ENCODE measurements at regions not wholly inside any gene's neighbourhood (a gene's known extent, or its start where the extent isn't known, plus 50 kb on each side); places are given as distances from the start of the nearest gene placed in this dataset.

DNA sequence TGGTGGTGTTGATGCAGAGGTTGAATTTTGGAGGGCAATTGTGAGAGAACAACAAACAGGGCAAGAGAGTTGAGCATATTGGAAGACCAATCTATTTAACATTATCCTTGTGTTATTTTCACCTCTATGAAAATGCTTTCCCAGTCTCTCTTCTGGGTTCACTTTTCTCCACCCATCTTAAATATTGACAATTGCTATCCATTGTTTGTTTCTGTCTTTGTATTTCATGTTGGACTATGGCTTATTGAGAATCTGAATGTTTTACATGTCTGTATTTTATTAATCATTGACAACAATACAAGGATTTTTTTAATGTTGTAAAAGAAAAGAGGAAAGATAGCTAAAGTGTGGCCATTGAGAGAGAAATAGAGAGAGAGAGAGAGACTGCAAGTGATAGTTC lies 1121.5 kb downstream of the BRINP3 start:
- peaks cover 0 to 3% of the 10 kb centered on the region in 2 donors for H3K9me3 ChIP-seq (ENCODE audit: control insufficient read depth in 2 of 2, insufficient read depth in 1 of 2, low read depth in 1 of 2, low read length in 1 of 2)
- no peak overlapping the region for H3K4me3 ChIP-seq (ENCODE audit: low read depth in 1 of 2, low read length in 2 of 2)
- no peaks in the 10 kb centered on the region for H3K4me1 ChIP-seq (ENCODE audit: control insufficient read depth in 2 of 2, insufficient read depth in 2 of 2, low read length in 1 of 2)
- no peaks in the 10 kb centered on the region for H3K36me3 ChIP-seq (ENCODE audit: control insufficient read depth in 2 of 2, insufficient read depth in 2 of 2, low read length in 1 of 2)
- H3K27me3 ChIP-seq (ENCODE audit: control insufficient read depth in 1 of 2, insufficient read depth in 2 of 2, low read length in 2 of 2) = no peaks in the 10 kb centered on the region
- no peak overlapping the region for H3K27ac ChIP-seq (ENCODE audit: low read depth in 2 of 2, low read length in 1 of 2)

DNA sequence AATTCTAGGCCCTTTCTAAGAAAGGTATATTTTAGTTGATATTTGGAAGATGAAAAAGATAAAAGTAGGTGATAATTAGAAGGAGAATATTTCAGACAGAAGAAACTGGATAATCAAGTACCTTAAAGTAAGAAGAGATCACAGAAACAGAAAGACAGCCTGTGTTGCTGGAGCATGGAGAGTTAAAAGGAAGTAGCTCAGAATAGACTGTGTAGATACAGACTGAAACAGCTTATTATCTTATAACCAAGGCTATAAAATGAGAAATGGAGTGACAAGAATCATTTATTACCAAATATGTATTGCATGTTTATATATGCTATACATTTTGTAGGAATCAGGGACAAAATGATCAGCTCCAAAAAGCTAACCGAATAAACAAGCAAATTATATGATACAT lies 1120.3 kb downstream of the BRINP3 start:
- H3K27me3 ChIP-seq (ENCODE audit: control insufficient read depth in 1 of 2, insufficient read depth in 2 of 2, low read length in 2 of 2) = no peaks in the 10 kb centered on the region
- no peak overlapping the region for H3K4me3 ChIP-seq (ENCODE audit: low read depth in 1 of 2, low read length in 2 of 2)
- H3K9me3 ChIP-seq (ENCODE audit: control insufficient read depth in 2 of 2, insufficient read depth in 1 of 2, low read depth in 1 of 2, low read length in 1 of 2) = peaks cover 0 to 3% of the 10 kb centered on the region in 2 donors
- H3K4me1 ChIP-seq (ENCODE audit: control insufficient read depth in 2 of 2, insufficient read depth in 2 of 2, low read length in 1 of 2) = no peaks in the 10 kb centered on the region
- 82 to 89% methylated on average over 1 of the region's 1 CpG for WGBS, 2 donors
- no peaks in the 10 kb centered on the region for H3K36me3 ChIP-seq (ENCODE audit: control insufficient read depth in 2 of 2, insufficient read depth in 2 of 2, low read length in 1 of 2)
- H3K27ac ChIP-seq (ENCODE audit: low read depth in 2 of 2, low read length in 1 of 2) = no peak overlapping the region

DNA sequence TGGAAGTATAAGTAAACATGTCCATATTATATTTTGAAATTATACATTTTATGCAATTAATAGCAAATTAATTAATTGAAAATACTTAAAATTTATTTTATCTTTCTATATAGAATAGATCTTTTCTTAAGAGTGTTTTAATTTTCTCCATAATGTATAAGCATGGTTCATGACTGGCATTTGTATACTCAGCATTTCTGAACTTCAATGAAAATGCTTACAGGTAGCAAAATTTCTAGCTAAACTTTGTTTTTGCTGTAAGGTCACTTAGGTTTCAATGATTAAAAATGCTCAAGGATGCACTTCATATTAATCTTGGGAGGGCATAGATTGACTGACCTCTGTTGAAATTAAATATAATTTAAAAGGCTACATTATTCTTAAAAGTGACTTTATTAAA lies 1108.1 kb downstream of the BRINP3 start:
- no peak overlapping the region for H3K27ac ChIP-seq (ENCODE audit: low read depth in 2 of 2, low read length in 1 of 2)
- no peaks in the 10 kb centered on the region for H3K4me1 ChIP-seq (ENCODE audit: control insufficient read depth in 2 of 2, insufficient read depth in 2 of 2, low read length in 1 of 2)
- H3K36me3 ChIP-seq (ENCODE audit: control insufficient read depth in 2 of 2, insufficient read depth in 2 of 2, low read length in 1 of 2) = no peaks in the 10 kb centered on the region
- H3K9me3 ChIP-seq (ENCODE audit: control insufficient read depth in 2 of 2, insufficient read depth in 1 of 2, low read depth in 1 of 2, low read length in 1 of 2) = no peaks in the 10 kb centered on the region
- no peak overlapping the region for H3K4me3 ChIP-seq (ENCODE audit: low read depth in 1 of 2, low read length in 2 of 2)
- H3K27me3 ChIP-seq (ENCODE audit: control insufficient read depth in 1 of 2, insufficient read depth in 2 of 2, low read length in 2 of 2) = no peaks in the 10 kb centered on the region

DNA sequence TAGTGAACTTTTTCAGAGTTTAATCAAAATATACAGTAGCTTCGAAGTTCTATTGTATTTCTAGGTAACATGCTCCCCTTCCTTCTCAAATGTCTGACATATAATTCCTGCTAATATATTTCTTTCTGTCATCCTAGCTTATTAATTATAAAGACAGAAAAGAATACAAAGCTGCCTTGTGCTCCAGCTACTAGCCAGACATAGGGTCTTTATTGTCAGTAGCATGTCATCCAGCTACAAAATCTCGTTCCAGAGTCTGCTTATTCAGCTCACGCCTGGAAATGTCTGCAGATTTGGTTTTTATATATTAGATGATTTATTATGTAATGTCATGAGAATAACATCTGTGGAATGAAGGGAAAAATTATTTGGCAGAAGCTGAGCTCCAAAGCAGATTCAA lies 1102.8 kb downstream of the BRINP3 start:
- Histone ChIP-seq H3K4me3 (ENCODE audit: low read depth in 1 of 2, low read length in 2 of 2) (no peak overlapping the region), H3K27me3 (ENCODE audit: control insufficient read depth in 1 of 2, insufficient read depth in 2 of 2, low read length in 2 of 2) (no peaks in the 10 kb centered on the region), H3K36me3 (ENCODE audit: control insufficient read depth in 2 of 2, insufficient read depth in 2 of 2, low read length in 1 of 2) (no peaks in the 10 kb centered on the region), H3K9me3 (ENCODE audit: control insufficient read depth in 2 of 2, insufficient read depth in 1 of 2, low read depth in 1 of 2, low read length in 1 of 2) (no peaks in the 10 kb centered on the region), H3K4me1 (ENCODE audit: control insufficient read depth in 2 of 2, insufficient read depth in 2 of 2, low read length in 1 of 2) (no peaks in the 10 kb centered on the region), H3K27ac (ENCODE audit: low read depth in 2 of 2, low read length in 1 of 2) (no peak overlapping the region)
- 37 to 41% methylated on average over 3 of the region's 3 CpGs for WGBS, 2 donors

DNA sequence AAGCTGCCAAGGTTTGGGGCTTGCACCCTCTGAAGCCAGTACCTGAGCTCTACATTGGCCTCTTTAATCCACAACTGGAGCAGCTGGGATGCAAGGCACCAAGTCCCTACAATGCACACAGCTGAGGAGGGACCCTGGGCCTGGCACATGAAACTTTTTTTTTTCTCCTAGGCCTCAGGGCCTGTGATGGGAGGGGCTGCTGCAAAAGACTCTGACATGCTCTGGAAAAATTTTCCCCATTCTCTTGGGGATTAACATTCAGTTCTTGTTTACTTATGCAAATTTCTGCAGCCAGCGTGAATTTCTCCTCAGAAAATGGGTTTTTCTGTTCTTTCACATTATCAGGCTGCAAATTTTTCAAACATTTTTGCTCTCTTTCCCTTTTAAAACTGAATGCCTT lies 1072.2 kb downstream of the BRINP3 start:
- Histone ChIP-seq H3K4me1 (ENCODE audit: control insufficient read depth in 2 of 2, insufficient read depth in 2 of 2, low read length in 1 of 2) (no peaks in the 10 kb centered on the region), H3K4me3 (ENCODE audit: low read depth in 1 of 2, low read length in 2 of 2) (no peak overlapping the region), H3K27ac (ENCODE audit: low read depth in 2 of 2, low read length in 1 of 2) (no peak overlapping the region), H3K9me3 (ENCODE audit: control insufficient read depth in 2 of 2, insufficient read depth in 1 of 2, low read depth in 1 of 2, low read length in 1 of 2) (peaks cover 0 to 6% of the 10 kb centered on the region in 2 donors), H3K27me3 (ENCODE audit: control insufficient read depth in 1 of 2, insufficient read depth in 2 of 2, low read length in 2 of 2) (no peaks in the 10 kb centered on the region), H3K36me3 (ENCODE audit: control insufficient read depth in 2 of 2, insufficient read depth in 2 of 2, low read length in 1 of 2) (no peaks in the 10 kb centered on the region)
- WGBS, 2 donors = 22 to 32% methylated on average over 1 of the region's 1 CpG

DNA sequence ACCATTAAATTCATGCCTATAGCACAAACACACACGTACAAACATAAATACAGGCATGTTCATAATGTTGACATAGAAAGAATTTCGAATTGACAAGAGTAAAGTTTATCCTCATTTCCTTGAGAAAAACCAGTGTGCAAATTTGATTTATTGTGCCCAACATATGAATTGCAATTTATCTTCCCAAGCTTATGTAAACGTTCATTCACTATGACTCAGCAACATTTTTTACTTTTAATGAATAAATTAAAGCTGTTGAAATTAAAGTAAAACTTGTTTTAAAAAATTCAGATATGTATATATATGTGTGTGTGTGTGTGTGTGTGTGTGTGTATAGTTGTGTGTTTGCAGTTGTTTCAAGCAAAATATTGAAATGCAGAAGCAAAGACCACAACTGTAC lies 1067.9 kb downstream of the BRINP3 start:
- Histone ChIP-seq H3K9me3 (ENCODE audit: control insufficient read depth in 2 of 2, insufficient read depth in 1 of 2, low read depth in 1 of 2, low read length in 1 of 2) (peaks cover 0 to 6% of the 10 kb centered on the region in 2 donors), H3K36me3 (ENCODE audit: control insufficient read depth in 2 of 2, insufficient read depth in 2 of 2, low read length in 1 of 2) (no peaks in the 10 kb centered on the region), H3K27me3 (ENCODE audit: control insufficient read depth in 1 of 2, insufficient read depth in 2 of 2, low read length in 2 of 2) (no peaks in the 10 kb centered on the region), H3K4me1 (ENCODE audit: control insufficient read depth in 2 of 2, insufficient read depth in 2 of 2, low read length in 1 of 2) (no peaks in the 10 kb centered on the region), H3K4me3 (ENCODE audit: low read depth in 1 of 2, low read length in 2 of 2) (no peak overlapping the region), H3K27ac (ENCODE audit: low read depth in 2 of 2, low read length in 1 of 2) (no peak overlapping the region)
- 14% methylated on average over 3 of the region's 3 CpGs for WGBS, 2 donors

DNA sequence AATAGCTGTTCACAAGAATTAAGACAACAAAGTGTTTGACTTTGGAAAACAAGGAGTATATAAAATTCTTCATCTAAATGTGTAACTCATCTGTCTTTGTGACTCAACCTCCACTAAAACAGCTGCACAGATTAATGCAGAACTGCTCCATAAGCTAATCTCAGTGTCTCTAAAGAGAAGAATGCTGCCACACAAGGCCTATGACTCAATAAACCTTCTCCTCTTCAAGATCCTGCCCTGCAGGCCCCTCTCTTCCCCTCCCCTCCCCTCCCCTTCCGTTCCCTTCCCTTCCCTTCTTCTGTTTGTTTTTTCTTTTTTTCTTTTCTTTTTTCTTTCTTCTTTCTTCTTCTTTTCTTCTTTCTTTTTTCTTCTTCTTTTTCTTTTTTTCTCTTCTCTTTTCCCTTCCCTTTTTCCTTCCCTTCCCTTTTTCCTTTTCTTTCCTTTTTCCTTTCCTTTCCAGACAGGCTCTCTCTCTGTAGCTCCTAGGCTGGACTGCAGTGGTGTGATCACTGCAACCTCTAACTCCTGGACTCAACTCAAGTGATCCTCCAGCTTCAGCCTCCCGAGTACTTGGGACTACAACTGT lies 1052.8 kb downstream of the BRINP3 start:
- 70 to 73% methylated on average over 2 of the region's 2 CpGs for WGBS, 2 donors

DNA sequence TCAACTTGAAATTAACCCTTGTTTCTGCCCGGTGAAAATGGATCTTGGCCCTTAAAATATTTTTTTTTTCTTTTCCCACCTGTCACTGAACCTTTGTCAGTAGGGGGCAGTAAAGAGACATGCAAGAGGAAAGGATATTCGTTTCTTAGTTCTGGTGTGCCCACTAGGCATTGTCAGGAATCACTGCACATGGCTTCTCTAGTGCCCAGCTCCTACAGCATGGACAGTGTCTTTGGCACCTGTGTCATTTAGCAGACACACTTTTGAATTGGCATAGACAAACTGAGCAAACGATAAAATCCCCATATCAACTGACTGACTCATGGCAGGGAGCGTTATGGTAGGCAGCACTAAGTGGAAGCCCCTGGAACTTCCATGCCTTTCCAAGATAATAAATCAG lies 1048.1 kb downstream of the BRINP3 start:
- Histone ChIP-seq H3K27me3 (ENCODE audit: control insufficient read depth in 1 of 2, insufficient read depth in 2 of 2, low read length in 2 of 2) (no peaks in the 10 kb centered on the region), H3K4me3 (ENCODE audit: low read depth in 1 of 2, low read length in 2 of 2) (no peak overlapping the region), H3K36me3 (ENCODE audit: control insufficient read depth in 2 of 2, insufficient read depth in 2 of 2, low read length in 1 of 2) (no peaks in the 10 kb centered on the region), H3K9me3 (ENCODE audit: control insufficient read depth in 2 of 2, insufficient read depth in 1 of 2, low read depth in 1 of 2, low read length in 1 of 2) (no peaks in the 10 kb centered on the region), H3K4me1 (ENCODE audit: control insufficient read depth in 2 of 2, insufficient read depth in 2 of 2, low read length in 1 of 2) (no peaks in the 10 kb centered on the region), H3K27ac (ENCODE audit: low read depth in 2 of 2, low read length in 1 of 2) (no peak overlapping the region)
- WGBS, 2 donors = 61 to 64% methylated on average over 4 of the region's 4 CpGs

More for the DNA sequence above, 1052.8 kb downstream of the BRINP3 start:
- H3K9me3 ChIP-seq (ENCODE audit: control insufficient read depth in 2 of 2, insufficient read depth in 1 of 2, low read depth in 1 of 2, low read length in 1 of 2) = no peaks in the 10 kb centered on the region
- H3K36me3 ChIP-seq (ENCODE audit: control insufficient read depth in 2 of 2, insufficient read depth in 2 of 2, low read length in 1 of 2) = no peaks in the 10 kb centered on the region
- H3K27ac ChIP-seq (ENCODE audit: low read depth in 2 of 2, low read length in 1 of 2) = no peak overlapping the region
- H3K4me3 ChIP-seq (ENCODE audit: low read depth in 1 of 2, low read length in 2 of 2) = no peak overlapping the region
- no peaks in the 10 kb centered on the region for H3K27me3 ChIP-seq (ENCODE audit: control insufficient read depth in 1 of 2, insufficient read depth in 2 of 2, low read length in 2 of 2)
- H3K4me1 ChIP-seq (ENCODE audit: control insufficient read depth in 2 of 2, insufficient read depth in 2 of 2, low read length in 1 of 2) = no peaks in the 10 kb centered on the region

DNA sequence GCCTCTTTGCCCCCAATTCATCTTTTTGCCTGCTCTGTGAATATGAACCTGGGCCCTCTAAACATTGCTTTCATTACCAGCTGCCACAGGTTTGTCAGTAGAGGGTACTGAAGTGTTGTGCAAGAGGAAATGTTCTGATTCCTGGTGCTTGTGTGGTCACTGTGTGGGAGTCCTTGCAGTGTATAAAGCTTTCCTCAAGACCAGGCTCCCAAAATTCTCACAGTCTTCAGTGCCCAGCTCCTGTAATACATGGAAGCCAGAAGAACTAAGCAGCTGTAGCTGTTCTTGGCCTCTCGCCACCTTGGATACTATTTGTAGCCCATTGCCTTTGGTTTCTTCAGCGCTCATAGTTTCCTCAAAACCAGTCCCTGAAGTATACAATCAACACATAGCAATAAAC lies 1046.2 kb downstream of the BRINP3 start:
- H3K4me3 ChIP-seq (ENCODE audit: low read depth in 1 of 2, low read length in 2 of 2) = no peak overlapping the region
- no peaks in the 10 kb centered on the region for H3K27me3 ChIP-seq (ENCODE audit: control insufficient read depth in 1 of 2, insufficient read depth in 2 of 2, low read length in 2 of 2)
- H3K36me3 ChIP-seq (ENCODE audit: control insufficient read depth in 2 of 2, insufficient read depth in 2 of 2, low read length in 1 of 2) = no peaks in the 10 kb centered on the region
- no peaks in the 10 kb centered on the region for H3K4me1 ChIP-seq (ENCODE audit: control insufficient read depth in 2 of 2, insufficient read depth in 2 of 2, low read length in 1 of 2)
- 79 to 90% methylated on average over 2 of the region's 2 CpGs for WGBS, 2 donors
- H3K27ac ChIP-seq (ENCODE audit: low read depth in 2 of 2, low read length in 1 of 2) = no peak overlapping the region
- H3K9me3 ChIP-seq (ENCODE audit: control insufficient read depth in 2 of 2, insufficient read depth in 1 of 2, low read depth in 1 of 2, low read length in 1 of 2) = no peaks in the 10 kb centered on the region

DNA sequence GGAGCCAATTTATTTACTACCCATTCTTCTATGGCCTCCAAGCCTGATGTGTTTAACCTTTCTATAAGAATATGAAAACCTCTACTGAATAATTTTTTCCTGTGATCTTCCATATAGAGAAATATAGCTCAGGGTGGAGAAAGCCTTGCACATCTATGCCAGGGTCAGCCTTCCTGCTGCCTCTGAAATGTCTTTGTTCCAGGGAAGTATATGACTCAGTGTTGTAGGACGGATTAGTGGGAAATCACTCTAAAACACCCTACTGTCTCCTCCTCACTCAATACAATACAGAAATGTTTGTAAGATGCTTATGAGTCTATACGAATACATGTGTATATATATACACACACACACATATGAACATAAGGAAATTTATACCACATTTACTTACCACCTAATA lies 1044.9 kb downstream of the BRINP3 start:
- H3K4me3 ChIP-seq (ENCODE audit: low read depth in 1 of 2, low read length in 2 of 2) = no peak overlapping the region
- no peaks in the 10 kb centered on the region for H3K9me3 ChIP-seq (ENCODE audit: control insufficient read depth in 2 of 2, insufficient read depth in 1 of 2, low read depth in 1 of 2, low read length in 1 of 2)
- no peaks in the 10 kb centered on the region for H3K36me3 ChIP-seq (ENCODE audit: control insufficient read depth in 2 of 2, insufficient read depth in 2 of 2, low read length in 1 of 2)
- no peaks in the 10 kb centered on the region for H3K4me1 ChIP-seq (ENCODE audit: control insufficient read depth in 2 of 2, insufficient read depth in 2 of 2, low read length in 1 of 2)
- no peak overlapping the region for H3K27ac ChIP-seq (ENCODE audit: low read depth in 2 of 2, low read length in 1 of 2)
- no peaks in the 10 kb centered on the region for H3K27me3 ChIP-seq (ENCODE audit: control insufficient read depth in 1 of 2, insufficient read depth in 2 of 2, low read length in 2 of 2)
- WGBS, 2 donors = 52 to 65% methylated on average over 2 of the region's 2 CpGs
